MM.1S (cell line): ENCODE measurements at regions not wholly inside any gene's neighbourhood (a gene's known extent, or its start where the extent isn't known, plus 50 kb on each side); places are given as distances from the start of the nearest gene placed in this dataset.

ENCODE experiments used
- EZH2 ChIP-seq: fragments of 300-600 bp; sonication (generic); optimal IDR thresholded peaks from 2 replicates; pipeline ENCODE3; 2017; ENCODE audit warnings: low read depth, mild to moderate bottlenecking, antibody characterized with exemption, low read length, mixed read lengths
- EZH2phosphoT487 ChIP-seq: fragments of 300-600 bp; sonication (generic); IDR thresholded peaks from 2 replicates; pipeline ENCODE4 v1.6.1; 2018; ENCODE audit warnings: antibody characterized with exemption, low read length
- TF ChIP-seq, protein P1 (sequence below): fragments of 300-600 bp; sonication (generic); IDR thresholded peaks from 2 replicates; pipeline ENCODE4 v1.5.1; 2016; ENCODE audit warnings: antibody characterized with exemption, low read length, mixed read lengths

DNA sequence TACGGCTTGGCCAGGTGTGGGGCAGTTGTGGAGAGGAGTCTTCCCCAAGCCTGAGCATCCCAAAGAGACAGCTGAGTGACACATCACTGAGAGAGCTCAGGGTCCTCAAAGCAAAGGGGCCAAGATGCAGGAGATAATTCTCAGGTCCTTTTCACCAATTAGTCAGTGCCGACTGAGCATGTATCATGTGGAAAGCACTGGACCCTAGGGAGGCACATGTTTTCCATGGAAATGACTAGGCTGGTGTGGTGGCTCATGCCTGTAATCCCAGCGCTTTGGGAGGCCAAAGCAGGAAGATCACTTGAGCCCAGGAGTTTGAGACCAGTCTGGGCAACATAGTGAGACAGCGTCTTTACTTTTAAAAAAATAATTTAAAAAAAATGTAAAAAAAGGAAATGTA, 67.3 kb upstream of the PRPS1 start:
- TF ChIP-seq, protein P1, sequence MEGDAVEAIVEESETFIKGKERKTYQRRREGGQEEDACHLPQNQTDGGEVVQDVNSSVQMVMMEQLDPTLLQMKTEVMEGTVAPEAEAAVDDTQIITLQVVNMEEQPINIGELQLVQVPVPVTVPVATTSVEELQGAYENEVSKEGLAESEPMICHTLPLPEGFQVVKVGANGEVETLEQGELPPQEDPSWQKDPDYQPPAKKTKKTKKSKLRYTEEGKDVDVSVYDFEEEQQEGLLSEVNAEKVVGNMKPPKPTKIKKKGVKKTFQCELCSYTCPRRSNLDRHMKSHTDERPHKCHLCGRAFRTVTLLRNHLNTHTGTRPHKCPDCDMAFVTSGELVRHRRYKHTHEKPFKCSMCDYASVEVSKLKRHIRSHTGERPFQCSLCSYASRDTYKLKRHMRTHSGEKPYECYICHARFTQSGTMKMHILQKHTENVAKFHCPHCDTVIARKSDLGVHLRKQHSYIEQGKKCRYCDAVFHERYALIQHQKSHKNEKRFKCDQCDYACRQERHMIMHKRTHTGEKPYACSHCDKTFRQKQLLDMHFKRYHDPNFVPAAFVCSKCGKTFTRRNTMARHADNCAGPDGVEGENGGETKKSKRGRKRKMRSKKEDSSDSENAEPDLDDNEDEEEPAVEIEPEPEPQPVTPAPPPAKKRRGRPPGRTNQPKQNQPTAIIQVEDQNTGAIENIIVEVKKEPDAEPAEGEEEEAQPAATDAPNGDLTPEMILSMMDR: no peak
- no peak for TF ChIP-seq EZH2phosphoT487
- no peak for TF ChIP-seq EZH2
